ENCODE measurements at regions not wholly inside any gene's neighbourhood (a gene's known extent, or its start where the extent isn't known, plus 50 kb on each side); places are given as distances from the start of the nearest gene placed in this dataset.

- DNase-seq (ENCODE audit: low spot score) (no peak), ATAC-seq (peak; percentile 53)
- Mint-ChIP-seq H3K4me1 (peaks cover 17% of the 10 kb centered on the region), H3K27ac (no peak overlapping the region), H3K4me3 (no peak overlapping the region), H3K36me3 (no peaks in the 10 kb centered on the region), H3K27me3 (ENCODE audit: low read depth) (no peaks in the 10 kb centered on the region; the same call in 1 of the 2 replicates), H3K9me3 (no peaks in the 10 kb centered on the region)
- ChIA-PET POLR2A (no interaction called here), CTCF (interaction anchor here (1.0 to 2.7 kb wide), 3 partner anchors 74 to 172 kb away, joined by 5 to 8 read pairs (median 7); no protein-coding TSS in a partner anchor)
- no peak for TF ChIP-seq TCF7 (CRISPR knock-in tag; IDR thresholded peaks at IDR 0.05; ENCODE audit: low read depth)
- TF ChIP-seq SMAD4 (CRISPR knock-in tag; IDR thresholded peaks at IDR 0.05), result no peak
- TF ChIP-seq, protein P1, sequence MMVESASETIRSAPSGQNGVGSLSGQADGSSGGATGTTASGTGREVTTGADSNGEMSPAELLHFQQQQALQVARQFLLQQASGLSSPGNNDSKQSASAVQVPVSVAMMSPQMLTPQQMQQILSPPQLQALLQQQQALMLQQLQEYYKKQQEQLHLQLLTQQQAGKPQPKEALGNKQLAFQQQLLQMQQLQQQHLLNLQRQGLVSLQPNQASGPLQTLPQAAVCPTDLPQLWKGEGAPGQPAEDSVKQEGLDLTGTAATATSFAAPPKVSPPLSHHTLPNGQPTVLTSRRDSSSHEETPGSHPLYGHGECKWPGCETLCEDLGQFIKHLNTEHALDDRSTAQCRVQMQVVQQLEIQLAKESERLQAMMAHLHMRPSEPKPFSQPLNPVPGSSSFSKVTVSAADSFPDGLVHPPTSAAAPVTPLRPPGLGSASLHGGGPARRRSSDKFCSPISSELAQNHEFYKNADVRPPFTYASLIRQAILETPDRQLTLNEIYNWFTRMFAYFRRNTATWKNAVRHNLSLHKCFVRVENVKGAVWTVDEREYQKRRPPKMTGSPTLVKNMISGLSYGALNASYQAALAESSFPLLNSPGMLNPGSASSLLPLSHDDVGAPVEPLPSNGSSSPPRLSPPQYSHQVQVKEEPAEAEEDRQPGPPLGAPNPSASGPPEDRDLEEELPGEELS (CRISPR knock-in tag; IDR thresholded peaks at IDR 0.05), result no peak
- no peak for TF ChIP-seq E2F5 (CRISPR knock-in tag; IDR thresholded peaks at IDR 0.05)
- TF ChIP-seq STAT6 (CRISPR knock-in tag; conservative IDR thresholded peaks at IDR 0.05; ENCODE audit: low read depth), result no peak
- no peak for TF ChIP-seq NR1H2 (CRISPR knock-in tag; IDR thresholded peaks at IDR 0.05)
- no peak for TF ChIP-seq TEAD1 (CRISPR knock-in tag; IDR thresholded peaks at IDR 0.05)
- TF ChIP-seq MLX (CRISPR knock-in tag; IDR thresholded peaks at IDR 0.05), result no peak
- TF ChIP-seq ZNF219 (CRISPR knock-in tag; IDR thresholded peaks at IDR 0.05; ENCODE audit: borderline replicate concordance), result no peak
- no peak for TF ChIP-seq ZNF671 (CRISPR knock-in tag; IDR thresholded peaks at IDR 0.05)
- TF ChIP-seq ZBTB21 (CRISPR knock-in tag; IDR thresholded peaks at IDR 0.05; ENCODE audit: borderline replicate concordance), result no peak
Observed at GRCh38 chr15:47299846-47300434, 417.4 kb upstream of the SEMA6D start.

GRCh38 chr15:47300596-47300995, 416.7 kb upstream of the SEMA6D start:
- H3K27ac Mint-ChIP-seq, result no peak overlapping the region
- POLR2A ChIA-PET, result no interaction called here
- no peak overlapping the region for H3K4me3 Mint-ChIP-seq
- CTCF ChIA-PET, result interaction anchor here (1.5 to 2.7 kb wide), 3 partner anchors 74 to 171 kb away, joined by 4 to 8 read pairs (median 5); no protein-coding TSS in a partner anchor
- H3K9me3 Mint-ChIP-seq, result no peaks in the 10 kb centered on the region
- no peaks in the 10 kb centered on the region; the same call in 1 of the 2 replicates for H3K27me3 Mint-ChIP-seq (ENCODE audit: low read depth)
- no peaks in the 10 kb centered on the region for H3K36me3 Mint-ChIP-seq
- ATAC-seq (no peak), DNase-seq (ENCODE audit: low spot score) (no peak)
- H3K4me1 Mint-ChIP-seq, result peaks cover 17% of the 10 kb centered on the region
- TF ChIP-seq SMAD4 (CRISPR knock-in tag; IDR thresholded peaks at IDR 0.05) (no peak), E2F1 (CRISPR knock-in tag; IDR thresholded peaks at IDR 0.05) (no peak), ETV6 (CRISPR knock-in tag; IDR thresholded peaks at IDR 0.05) (no peak), ELF4 (CRISPR knock-in tag; IDR thresholded peaks at IDR 0.05; ENCODE audit: low read depth) (no peak), MLX (CRISPR knock-in tag; IDR thresholded peaks at IDR 0.05) (no peak), ZBTB21 (CRISPR knock-in tag; IDR thresholded peaks at IDR 0.05; ENCODE audit: borderline replicate concordance) (no peak), GTF2I (CRISPR knock-in tag; conservative IDR thresholded peaks at IDR 0.05) (no peak)
- TF ChIP-seq, protein P1 (CRISPR knock-in tag; IDR thresholded peaks at IDR 0.05), result no peak
- TF ChIP-seq, protein P2, sequence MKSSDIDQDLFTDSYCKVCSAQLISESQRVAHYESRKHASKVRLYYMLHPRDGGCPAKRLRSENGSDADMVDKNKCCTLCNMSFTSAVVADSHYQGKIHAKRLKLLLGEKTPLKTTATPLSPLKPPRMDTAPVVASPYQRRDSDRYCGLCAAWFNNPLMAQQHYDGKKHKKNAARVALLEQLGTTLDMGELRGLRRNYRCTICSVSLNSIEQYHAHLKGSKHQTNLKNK (CRISPR knock-in tag; IDR thresholded peaks at IDR 0.05), result no peak

Data from WTC11 (cell line).